ENCODE measurements at regions not wholly inside any gene's neighbourhood (a gene's known extent, or its start where the extent isn't known, plus 50 kb on each side); places are given as distances from the start of the nearest gene placed in this dataset.

GRCh38 chr7:113756250-113756649 lies 162.6 kb downstream of the PPP1R3A start:
- no peak for TF ChIP-seq CTCF (conservative IDR thresholded peaks at IDR 0.05; ENCODE audit: low read length)
- no peak for TF ChIP-seq EZH2phosphoT487 (IDR thresholded peaks at IDR 0.05; ENCODE audit: borderline replicate concordance)
